Osteoblast (primary cell): ENCODE measurements at regions not wholly inside any gene's neighbourhood (a gene's known extent, or its start where the extent isn't known, plus 50 kb on each side); places are given as distances from the start of the nearest gene placed in this dataset.
A peak's percentile ranks its signal among the peaks of the same experiment; 100 is the strongest.
"Not testable (repeated sequence)": the region's sequence is repeated elsewhere in the genome, so short reads cannot be mapped to it uniquely, and the experiment has no call there.

Experiments
- DNase-seq: peaks from one replicate; pipeline ENCODE4 v3.0.0; 2011; ENCODE audit warnings: low spot score, mixed read lengths; ENCODE audit not compliant: insufficient read length; ENCODE audit errors: missing footprints
- H2AFZ ChIP-seq: 2 replicates; pipeline ENCODE4 v1.6.0; 2011; ENCODE audit warnings: mild to moderate bottlenecking, low read length
- H3K27ac ChIP-seq: 2 replicates; pipeline ENCODE4 v1.5.1; 2011; ENCODE audit warnings: mild to moderate bottlenecking, low read depth, low read length, moderate library complexity
- H3K27me3 ChIP-seq: 2 replicates; pipeline ENCODE4 v1.6.0; 2012; ENCODE audit warnings: mild to moderate bottlenecking, control low read depth, inconsistent platforms, low read length, moderate library complexity; ENCODE audit not compliant: insufficient read depth
- H3K36me3 ChIP-seq: 2 replicates; pipeline ENCODE4 v1.5.1; 2011; ENCODE audit warnings: mild to moderate bottlenecking, low read length, control low read depth, moderate library complexity; ENCODE audit not compliant: insufficient read depth
- H3K4me1 ChIP-seq: 2 replicates; pipeline ENCODE4 v1.5.1; 2011; ENCODE audit warnings: mild to moderate bottlenecking, low read length, control low read depth, moderate library complexity; ENCODE audit not compliant: insufficient read depth
- H3K4me2 ChIP-seq: 2 replicates; pipeline ENCODE4 v1.6.0; 2011; ENCODE audit warnings: mild to moderate bottlenecking, low read length; ENCODE audit not compliant: insufficient read depth
- H3K4me3 ChIP-seq: fragments of 200-600 bp; sonication (generic); 3 replicates; pipeline ENCODE4 v1.5.1; 2012; ENCODE audit warnings: mild to moderate bottlenecking, low read length, inconsistent platforms; ENCODE audit not compliant: insufficient read depth
- H3K79me2 ChIP-seq: 2 replicates; pipeline ENCODE4 v1.6.0; 2012; ENCODE audit warnings: mild to moderate bottlenecking, low read length, control low read depth, inconsistent platforms; ENCODE audit not compliant: insufficient read depth
- H3K9me3 ChIP-seq: 2 replicates; pipeline ENCODE4 v1.5.1; 2011; ENCODE audit warnings: low read depth, low read length, control low read depth
- H4K20me1 ChIP-seq: 2 replicates; pipeline ENCODE4 v1.6.0; 2012; ENCODE audit warnings: mild to moderate bottlenecking, low read length, control low read depth; ENCODE audit not compliant: insufficient read depth
- CTCF ChIP-seq: IDR thresholded peaks from 2 replicates; pipeline ENCODE4 v1.5.1; 2011; ENCODE audit warnings: mild to moderate bottlenecking, low read depth, low read length, moderate library complexity; ENCODE audit errors: extremely low read depth

GRCh38 chr16:29114574-29114973 lies 129.7 kb downstream of the LAT start:
- H3K27ac ChIP-seq, result no peak overlapping the region
- H3K36me3 ChIP-seq, result no peaks in the 10 kb centered on the region
- DNase-seq, result no peak
- H3K4me2 ChIP-seq, result no peak overlapping the region
- no peak for TF ChIP-seq CTCF
- no peaks in the 10 kb centered on the region for H3K79me2 ChIP-seq
- no peaks in the 10 kb centered on the region for H3K9me3 ChIP-seq
- peaks cover 6% of the 10 kb centered on the region for H3K4me1 ChIP-seq
- H2AFZ ChIP-seq, result no peak overlapping the region
- no peaks in the 10 kb centered on the region for H3K27me3 ChIP-seq
- H3K4me3 ChIP-seq, result no peak overlapping the region
- no peaks in the 10 kb centered on the region for H4K20me1 ChIP-seq

GRCh38 chr16:29113446-29113845 lies 128.6 kb downstream of the LAT start:
- H3K4me1 ChIP-seq, H3K79me2 ChIP-seq, DNase-seq, H3K27ac ChIP-seq, H2AFZ ChIP-seq, H3K27me3 ChIP-seq, H4K20me1 ChIP-seq, H3K4me3 ChIP-seq, H3K36me3 ChIP-seq, H3K4me2 ChIP-seq, H3K9me3 ChIP-seq: not testable (repeated sequence)

- Histone ChIP-seq H3K4me3 (no peak overlapping the region), H3K36me3 (no peaks in the 10 kb centered on the region), H3K9me3 (no peaks in the 10 kb centered on the region), H4K20me1 (no peaks in the 10 kb centered on the region), H3K27me3 (no peaks in the 10 kb centered on the region), H2AFZ (no peak overlapping the region), H3K4me1 (peaks cover 6% of the 10 kb centered on the region), H3K4me2 (no peak overlapping the region), H3K27ac (no peak overlapping the region), H3K79me2 (no peaks in the 10 kb centered on the region)
- DNase-seq, result no peak
- peak; percentile 23 for TF ChIP-seq CTCF
Measured at GRCh38 chr16:29112755-29113347, 128.0 kb downstream of the LAT start.

GRCh38 chr16:29111901-29112680 lies 127.2 kb downstream of the LAT start:
- not testable (repeated sequence) for H3K4me1 ChIP-seq, H3K27me3 ChIP-seq, H3K4me2 ChIP-seq, H3K27ac ChIP-seq, H3K79me2 ChIP-seq, H3K36me3 ChIP-seq, DNase-seq, H2AFZ ChIP-seq, H4K20me1 ChIP-seq, H3K4me3 ChIP-seq, H3K9me3 ChIP-seq

GRCh38 chr16:29111421-29111820 lies 126.6 kb downstream of the LAT start:
- Histone ChIP-seq H3K4me2 (no peak overlapping the region), H3K36me3 (no peaks in the 10 kb centered on the region), H4K20me1 (no peaks in the 10 kb centered on the region), H3K4me3 (no peak overlapping the region), H3K9me3 (no peaks in the 10 kb centered on the region), H3K27me3 (no peaks in the 10 kb centered on the region), H3K27ac (no peak overlapping the region), H3K79me2 (no peaks in the 10 kb centered on the region), H2AFZ (no peak overlapping the region), H3K4me1 (peaks cover 6% of the 10 kb centered on the region)
- no peak for TF ChIP-seq CTCF
- no peak for DNase-seq

GRCh38 chr16:29108625-29109169 lies 123.8 kb downstream of the LAT start:
- H3K4me1 ChIP-seq, H3K36me3 ChIP-seq, H4K20me1 ChIP-seq, H3K9me3 ChIP-seq, H3K27me3 ChIP-seq, H3K79me2 ChIP-seq, H3K4me3 ChIP-seq, H2AFZ ChIP-seq, DNase-seq: not testable (repeated sequence)
- H3K27ac ChIP-seq, result peak overlapping the region; percentile 41
- H3K4me2 ChIP-seq, result peak overlapping the region; percentile 36
